ENCODE measurements at regions not wholly inside any gene's neighbourhood (a gene's known extent, or its start where the extent isn't known, plus 50 kb on each side); places are given as distances from the start of the nearest gene placed in this dataset.

- Histone ChIP-seq H3K4me2 (no peak overlapping the region), H2AFZ (no peak overlapping the region), H3K27me3 (no peaks in the 10 kb centered on the region), H3K36me3 (replicated peaks; ENCODE audit: insufficient read depth, low read depth) (no peaks in the 10 kb centered on the region), H4K20me1 (ENCODE audit: insufficient read depth, poor library complexity, severe bottlenecking) (no peaks in the 10 kb centered on the region), H3K9me2 (replicated peaks; ENCODE audit: insufficient read depth) (no peaks in the 10 kb centered on the region), H3K9me3 (ENCODE audit: low read depth) (no peaks in the 10 kb centered on the region), H3K4me3 (no peak overlapping the region), H3K4me1 (ENCODE audit: insufficient read depth) (no peaks in the 10 kb centered on the region), H3K27ac (no peak overlapping the region), H3K79me2 (no peaks in the 10 kb centered on the region)
- WGBS (ENCODE audit: low lambda C conversion rate, missing lambda C conversion rate): 36% methylated on average over 6 of the region's 6 CpGs
- DNase-seq (ENCODE audit: low spot score): no peak
- no peak for TF ChIP-seq EZH2 (IDR thresholded peaks at IDR 0.05; ENCODE audit: borderline replicate concordance)
- no peak for TF ChIP-seq CTCF (IDR thresholded peaks at IDR 0.05; ENCODE audit: poor library complexity)
- TF ChIP-seq EZH2phosphoT487 (IDR thresholded peaks at IDR 0.05; ENCODE audit: low read depth, severe bottlenecking, unreplicated experiment): no peak
Measured at GRCh38 chr11:15367695-15368094, 253.0 kb downstream of the INSC start.

- Histone ChIP-seq H3K4me3 (no peak overlapping the region), H3K79me2 (no peaks in the 10 kb centered on the region), H2AFZ (no peak overlapping the region), H3K36me3 (replicated peaks; ENCODE audit: insufficient read depth, low read depth) (no peaks in the 10 kb centered on the region), H3K27me3 (no peaks in the 10 kb centered on the region), H3K27ac (no peak overlapping the region), H3K4me2 (no peak overlapping the region), H3K9me3 (ENCODE audit: low read depth) (no peaks in the 10 kb centered on the region), H4K20me1 (ENCODE audit: insufficient read depth, poor library complexity, severe bottlenecking) (no peaks in the 10 kb centered on the region), H3K9me2 (replicated peaks; ENCODE audit: insufficient read depth) (no peaks in the 10 kb centered on the region), H3K4me1 (ENCODE audit: insufficient read depth) (no peaks in the 10 kb centered on the region)
- TF ChIP-seq CTCF (IDR thresholded peaks at IDR 0.05; ENCODE audit: poor library complexity) (no peak), EZH2phosphoT487 (IDR thresholded peaks at IDR 0.05; ENCODE audit: low read depth, severe bottlenecking, unreplicated experiment) (no peak), EZH2 (IDR thresholded peaks at IDR 0.05; ENCODE audit: borderline replicate concordance) (no peak)
- no peak for DNase-seq (ENCODE audit: low spot score)
- 83% methylated on average over 5 of the region's 5 CpGs for WGBS (ENCODE audit: low lambda C conversion rate, missing lambda C conversion rate)
Measured at GRCh38 chr11:15370495-15371147, 255.9 kb downstream of the INSC start.

- H3K79me2 ChIP-seq: no peaks in the 10 kb centered on the region
- no peak overlapping the region for H2AFZ ChIP-seq
- no peaks in the 10 kb centered on the region for H3K4me1 ChIP-seq (ENCODE audit: insufficient read depth)
- H3K27me3 ChIP-seq: no peaks in the 10 kb centered on the region
- no peaks in the 10 kb centered on the region for H3K36me3 ChIP-seq (replicated peaks; ENCODE audit: insufficient read depth, low read depth)
- H4K20me1 ChIP-seq (ENCODE audit: insufficient read depth, poor library complexity, severe bottlenecking): no peaks in the 10 kb centered on the region
- no peaks in the 10 kb centered on the region for H3K9me3 ChIP-seq (ENCODE audit: low read depth)
- H3K4me3 ChIP-seq: no peak overlapping the region
- DNase-seq (ENCODE audit: low spot score): no peak
- no peaks in the 10 kb centered on the region for H3K9me2 ChIP-seq (replicated peaks; ENCODE audit: insufficient read depth)
- H3K4me2 ChIP-seq: no peak overlapping the region
- no peak overlapping the region for H3K27ac ChIP-seq
- WGBS (ENCODE audit: low lambda C conversion rate, missing lambda C conversion rate): 52% methylated on average over 1 of the region's 1 CpG
- TF ChIP-seq EZH2phosphoT487 (IDR thresholded peaks at IDR 0.05; ENCODE audit: low read depth, severe bottlenecking, unreplicated experiment) (no peak), CTCF (IDR thresholded peaks at IDR 0.05; ENCODE audit: poor library complexity) (no peak), EZH2 (IDR thresholded peaks at IDR 0.05; ENCODE audit: borderline replicate concordance) (no peak)
Measured at GRCh38 chr11:15371533-15371932, 256.8 kb downstream of the INSC start.
